Activated CD4-positive, CD25-positive, alpha-beta regulatory T cell treated with anti-CD3 and anti-CD28 coated beads, Interleukin-2, amount 50 U/mL, for 24 hours (primary cell): ENCODE measurements at regions not wholly inside any gene's neighbourhood (a gene's known extent, or its start where the extent isn't known, plus 50 kb on each side); places are given as distances from the start of the nearest gene placed in this dataset.

Experiments used
- ATAC-seq, 2 donors: fragments of 150-1000 bp; cut with Tn5 transposase; one replicate each; pipeline ENCODE4 v1.10.0; 2021; ENCODE audit warnings: mild to moderate bottlenecking in 1 of 2, moderate library complexity in 1 of 2

DNA sequence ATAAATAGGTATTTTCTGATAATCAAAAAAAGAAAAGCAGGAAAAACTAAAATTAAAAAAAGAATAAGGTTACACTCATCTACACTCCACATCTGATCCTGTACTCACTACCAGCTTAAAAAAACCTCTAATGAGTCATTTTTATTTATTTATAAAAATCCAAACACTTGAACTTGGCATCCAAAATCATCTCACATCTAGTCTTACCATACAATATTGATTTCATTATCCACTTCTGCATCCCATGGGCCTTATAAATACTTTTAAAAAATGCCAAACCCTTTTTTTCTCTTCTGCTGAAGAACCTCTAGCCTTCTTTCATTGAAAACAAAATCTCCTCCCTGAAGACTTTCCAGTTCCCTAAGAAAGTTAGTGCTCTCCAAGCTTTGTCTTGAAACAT lies 109.7 kb downstream of the TMTC3 start:
- no peak for ATAC-seq

DNA sequence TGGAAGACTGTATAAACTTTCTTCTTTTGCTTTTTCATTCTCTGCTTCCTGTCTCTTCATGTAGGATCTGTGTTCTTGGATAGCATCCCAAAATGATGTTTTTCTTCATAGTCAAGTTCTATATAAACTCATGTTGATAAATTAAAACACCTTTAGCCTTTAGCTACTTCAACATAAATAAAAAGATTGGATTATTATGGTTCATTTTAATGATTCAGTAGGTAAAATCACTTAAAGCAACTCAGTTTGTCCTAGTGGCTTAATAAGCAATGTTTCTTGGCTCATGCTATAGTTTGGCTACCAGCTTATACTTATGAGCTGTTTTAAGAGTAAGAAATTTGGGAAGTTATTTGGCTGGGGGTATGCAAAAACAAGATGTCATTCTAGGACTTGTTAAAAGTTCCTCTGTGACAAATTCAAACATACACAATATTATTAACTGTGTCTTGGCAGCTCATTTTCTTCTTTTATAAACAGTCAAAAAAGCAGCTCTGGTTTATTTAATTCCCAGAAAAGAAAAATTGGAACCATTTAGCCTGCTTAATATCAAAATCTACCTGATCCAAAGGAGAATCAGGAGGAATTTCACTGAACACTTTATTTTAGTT lies 111.4 kb downstream of the TMTC3 start:
- ATAC-seq = no peak

DNA sequence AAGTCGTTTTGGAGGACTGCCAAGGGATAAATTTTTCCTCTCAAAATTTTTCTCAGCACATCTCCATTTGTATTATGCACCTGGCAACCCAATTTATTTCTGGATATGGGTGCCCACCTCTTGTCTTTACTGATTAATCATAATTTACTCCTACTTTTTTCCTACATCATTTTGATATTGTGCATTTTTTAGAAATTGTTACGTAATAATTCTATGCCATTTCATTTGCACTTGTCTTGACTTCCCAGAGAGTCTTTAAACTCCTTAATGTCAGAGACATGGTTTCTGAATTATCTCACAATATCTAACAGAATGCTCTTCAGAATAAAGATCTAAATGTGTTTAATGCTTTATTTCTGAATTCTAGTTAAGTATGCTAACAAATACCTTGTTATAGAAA lies 113.1 kb downstream of the TMTC3 start:
- ATAC-seq = no peak

DNA sequence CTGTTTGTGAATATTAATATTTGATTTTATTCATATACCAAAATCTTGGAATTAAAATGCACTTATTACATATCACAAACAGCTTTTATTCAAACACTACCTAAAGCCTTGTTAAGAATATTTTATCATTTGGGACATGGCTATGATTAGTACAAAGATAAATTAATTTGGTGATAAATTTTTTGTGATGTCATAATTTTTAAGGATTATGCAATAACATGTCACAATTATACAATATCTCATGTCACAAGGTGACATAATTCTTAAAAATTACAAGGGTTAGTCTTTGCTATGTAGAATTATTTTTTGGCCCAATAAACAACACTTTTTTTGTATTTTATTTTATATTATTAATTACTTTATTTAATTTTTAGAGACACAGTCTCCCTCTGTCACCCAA lies 113.7 kb downstream of the TMTC3 start:
- ATAC-seq = no peak

DNA sequence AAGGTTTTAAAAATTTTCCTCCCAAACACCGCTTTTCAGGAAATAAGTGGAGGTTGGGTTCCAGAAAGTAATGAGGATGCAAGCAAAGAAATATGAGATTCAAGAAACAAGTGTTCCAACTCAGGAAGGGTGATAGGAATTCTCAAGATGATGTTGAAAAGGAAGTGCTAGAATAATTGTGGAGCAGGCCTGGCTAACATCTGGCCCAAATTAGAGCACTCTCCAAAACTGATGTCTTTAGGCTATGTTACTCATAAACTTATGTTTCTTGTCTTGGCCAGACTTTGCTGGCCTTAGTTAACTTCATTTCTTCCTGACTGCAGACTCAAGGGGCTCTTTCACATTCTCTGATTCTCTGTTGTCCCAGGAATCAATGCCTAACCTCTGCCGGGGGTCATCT lies 116.3 kb downstream of the TMTC3 start:
- no peak for ATAC-seq

DNA sequence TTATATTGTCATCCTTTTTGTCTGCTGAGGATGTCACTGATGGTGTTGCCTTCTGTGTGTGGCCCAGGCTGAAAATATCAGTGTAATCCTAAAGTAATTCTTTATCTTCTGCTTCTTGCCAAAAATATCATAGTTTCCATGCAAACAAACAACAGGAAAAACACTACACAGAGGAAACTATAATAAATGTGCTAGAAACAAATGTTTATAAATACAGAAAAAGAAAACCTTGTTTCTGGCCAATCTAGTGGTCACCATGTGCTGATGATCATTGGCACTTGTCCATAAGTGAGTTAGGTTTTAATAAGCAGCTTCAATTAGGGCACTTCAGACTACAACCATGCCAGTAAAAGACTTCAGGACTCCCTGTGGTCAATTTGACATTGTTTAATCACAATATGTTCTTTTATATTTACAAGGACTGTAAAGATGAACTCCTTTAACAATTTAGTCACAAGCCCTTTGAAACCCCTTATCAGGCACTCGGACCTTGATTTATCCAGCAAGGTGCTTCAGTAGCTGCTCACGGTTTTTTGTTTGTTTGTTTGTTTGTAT lies 124.8 kb downstream of the TMTC3 start:
- ATAC-seq = no peak

DNA sequence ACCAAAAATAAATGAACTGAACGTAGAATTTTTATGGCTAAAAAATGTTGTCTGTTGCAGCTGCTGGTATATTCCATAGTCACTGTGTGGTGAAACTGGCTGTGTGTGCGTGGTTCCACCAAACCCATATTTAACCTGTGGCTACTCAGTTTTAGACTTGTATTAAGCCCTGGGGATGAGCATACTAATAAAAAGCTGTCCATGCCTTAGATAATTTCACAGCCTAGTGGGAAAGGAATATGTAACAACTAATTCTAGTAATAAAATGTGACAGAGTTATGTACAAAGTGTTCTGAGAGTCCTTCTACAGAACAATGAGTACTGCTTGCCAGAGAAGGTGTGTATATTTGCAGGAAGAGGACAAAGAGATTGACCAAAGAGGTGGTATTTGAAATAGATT lies 125.5 kb downstream of the TMTC3 start:
- no peak for ATAC-seq

DNA sequence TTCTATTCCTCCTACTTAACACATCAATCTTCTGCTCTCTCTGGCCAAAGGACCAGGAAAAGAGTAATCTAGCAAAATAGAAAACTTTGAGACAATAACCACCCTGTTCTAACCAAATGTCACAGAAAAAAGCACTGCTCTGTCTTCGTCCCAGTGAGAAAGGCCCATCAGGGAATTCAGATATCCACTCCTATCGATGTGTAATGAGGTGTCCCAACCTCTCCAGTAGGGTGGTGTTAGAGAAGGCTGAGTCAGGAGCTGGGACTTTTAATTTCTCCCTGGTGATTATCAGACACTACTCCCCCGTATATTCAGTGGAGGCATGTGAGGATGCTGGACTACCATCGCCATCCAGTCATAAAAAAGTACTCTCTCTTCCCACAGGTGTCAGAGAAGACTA lies 130.3 kb downstream of the TMTC3 start:
- ATAC-seq = no peak

DNA sequence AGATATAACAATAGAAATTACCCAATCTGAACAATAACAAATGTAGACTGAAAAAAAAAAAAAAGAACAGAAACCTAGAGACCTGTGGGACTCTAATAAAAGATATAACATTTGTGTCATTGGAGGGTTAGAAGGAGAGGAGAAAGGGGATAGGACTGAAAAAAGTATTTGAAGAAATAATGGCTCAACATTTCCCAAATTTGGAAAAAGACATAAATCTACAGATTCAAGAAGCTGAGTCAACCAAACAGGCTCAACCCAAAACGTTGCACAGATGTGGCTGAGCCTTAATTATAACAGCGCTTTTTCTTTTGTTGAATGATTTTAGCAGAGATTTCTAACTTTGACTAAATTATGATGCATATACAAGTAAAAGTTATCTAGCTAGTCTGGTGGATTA lies 131.3 kb downstream of the TMTC3 start:
- ATAC-seq = no peak

DNA sequence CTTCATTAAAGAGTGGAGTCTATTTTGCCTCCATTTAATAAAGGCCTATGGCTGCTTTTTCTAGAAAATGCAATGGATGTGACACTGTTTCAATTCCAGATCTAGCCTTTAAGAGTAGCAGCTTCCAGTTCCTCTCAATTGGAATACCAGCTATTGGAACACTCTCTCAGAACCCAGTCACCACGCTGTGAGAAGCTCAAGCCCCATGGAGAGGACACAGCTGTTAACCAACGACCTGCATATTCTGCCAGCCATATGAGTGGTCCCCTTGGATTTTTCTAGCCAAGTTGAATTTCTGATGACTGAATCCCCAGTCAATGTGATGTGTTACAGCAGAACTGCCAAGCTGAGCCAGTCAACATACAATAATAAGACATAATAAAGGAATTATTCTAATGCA lies 131.8 kb downstream of the TMTC3 start:
- no peak for ATAC-seq

DNA sequence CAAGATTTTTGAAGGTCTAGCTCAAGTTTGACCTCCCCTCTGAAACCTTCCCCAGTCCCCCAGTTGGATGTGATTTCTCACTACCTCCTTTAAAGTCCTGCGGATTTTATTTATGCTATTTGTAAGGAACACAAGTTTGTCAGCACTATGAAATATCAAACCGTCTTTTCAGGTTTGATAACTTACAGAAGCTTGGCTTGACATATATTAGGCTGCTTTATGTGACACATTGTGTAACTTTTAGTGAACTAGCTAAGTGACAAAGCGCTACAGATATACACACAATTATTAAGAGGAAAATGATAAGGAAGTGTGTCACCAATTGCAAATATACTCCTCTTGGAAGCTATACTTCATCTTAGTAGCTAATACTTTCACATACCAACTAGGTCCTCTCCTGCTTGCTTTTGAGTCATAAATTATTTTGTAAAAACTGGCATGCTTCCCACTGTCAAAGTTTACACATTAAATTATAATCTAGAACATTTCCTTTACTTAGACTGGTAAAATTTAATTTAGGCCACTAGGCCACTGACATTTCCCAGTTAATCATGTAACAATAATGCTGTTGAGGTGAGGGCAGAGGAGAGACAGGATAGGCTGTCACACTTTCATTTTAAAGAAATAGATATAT lies 149.5 kb downstream of the TMTC3 start:
- ATAC-seq = no peak

DNA sequence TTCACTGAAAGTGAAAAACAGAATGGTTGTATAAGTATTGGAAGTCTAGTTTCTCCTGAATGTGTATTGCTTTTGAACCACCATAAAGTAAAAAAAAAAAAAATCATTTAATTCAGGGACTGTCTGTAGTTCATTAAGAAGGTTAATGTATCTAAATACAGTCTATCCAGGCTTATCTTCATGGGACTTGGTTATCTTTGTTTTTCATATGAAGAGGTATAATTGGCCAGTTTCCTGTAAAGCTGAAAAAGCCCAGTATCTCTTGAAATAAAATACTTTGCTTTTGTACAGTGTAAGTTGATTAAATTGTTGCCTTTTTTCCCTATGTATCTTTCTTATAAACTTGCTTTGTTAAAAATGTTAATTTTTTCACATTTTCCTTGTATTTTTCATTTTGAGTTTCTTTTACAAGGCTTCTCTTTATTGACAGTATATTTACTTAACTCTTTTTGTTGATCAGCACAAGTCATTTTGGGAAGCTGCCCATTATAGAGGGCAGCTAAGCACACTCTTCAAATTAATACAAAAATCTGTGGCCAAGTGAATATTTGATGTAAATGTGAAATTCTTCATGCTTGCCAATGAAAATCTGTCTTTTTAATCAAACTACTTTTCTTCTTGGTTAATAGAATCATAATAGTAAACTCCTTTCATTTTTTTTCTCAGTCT lies 156.0 kb downstream of the TMTC3 start:
- no peak for ATAC-seq

DNA sequence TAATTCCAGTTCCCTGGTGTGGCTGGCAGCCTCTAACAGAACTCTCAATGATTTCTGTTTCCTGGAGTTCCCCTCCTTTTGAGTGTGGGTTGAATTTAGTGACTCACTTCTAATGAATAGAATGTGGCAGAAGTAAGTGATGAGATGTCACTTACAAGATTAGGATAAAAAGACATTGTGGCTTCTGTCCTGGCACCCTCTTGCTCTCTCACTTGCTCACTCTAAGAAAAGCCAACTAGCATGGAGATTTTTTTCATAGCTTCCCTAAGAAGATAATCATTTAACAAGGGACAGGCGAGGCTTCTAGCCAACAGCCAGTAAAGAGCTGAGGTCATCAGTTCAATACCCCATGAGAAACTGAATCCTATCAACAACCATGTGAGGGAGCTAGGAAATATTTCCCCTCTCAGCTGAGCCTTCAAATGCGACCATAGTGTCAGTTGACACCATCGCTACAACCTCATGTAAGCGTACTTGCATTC lies 156.7 kb downstream of the TMTC3 start:
- ATAC-seq = peak; percentile 49 to 61

DNA sequence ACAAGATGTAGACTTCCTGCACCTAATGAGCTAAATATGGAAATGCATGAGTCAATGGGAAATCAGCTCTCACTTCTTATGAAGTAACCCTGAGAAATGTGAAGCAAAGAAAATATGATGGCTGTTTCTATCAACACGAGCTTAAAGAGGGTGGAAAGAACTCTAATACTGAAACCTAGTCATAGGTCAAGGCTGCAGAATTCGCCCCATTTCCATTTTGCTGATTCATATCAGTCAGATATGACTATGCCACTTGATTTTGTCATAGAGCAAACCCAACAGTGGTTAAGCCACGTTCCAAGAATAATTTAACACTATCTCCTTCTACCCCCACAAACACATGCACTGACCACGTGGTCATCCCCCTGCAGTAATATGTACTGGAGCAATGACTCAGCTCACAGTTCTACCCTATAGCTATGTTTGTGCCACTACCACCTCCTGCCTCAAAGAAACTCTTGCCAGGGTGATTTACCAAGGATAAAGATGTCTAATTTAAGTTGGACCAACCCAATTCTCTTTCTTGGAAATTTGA lies 157.5 kb downstream of the TMTC3 start:
- ATAC-seq = peak; percentile 87 to 90

DNA sequence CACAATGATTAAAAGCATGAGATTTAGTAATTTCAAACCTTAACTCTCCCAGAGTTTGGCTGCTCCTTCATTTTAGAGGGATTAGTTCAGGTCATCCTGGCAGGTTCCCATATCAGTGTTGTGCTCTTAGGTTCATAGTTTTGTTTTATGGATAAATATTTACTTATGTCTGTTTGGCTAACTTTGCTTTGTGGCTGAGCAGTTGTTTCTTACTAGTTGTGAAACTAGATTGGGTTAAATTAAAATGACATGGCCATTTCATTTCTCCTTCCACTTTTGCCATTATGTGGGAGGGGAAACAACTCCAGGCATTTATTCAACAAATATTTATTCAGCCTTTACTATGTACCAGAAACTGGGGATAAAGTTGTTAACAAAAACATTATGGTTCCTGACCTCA lies 158.8 kb downstream of the TMTC3 start:
- ATAC-seq = no peak

DNA sequence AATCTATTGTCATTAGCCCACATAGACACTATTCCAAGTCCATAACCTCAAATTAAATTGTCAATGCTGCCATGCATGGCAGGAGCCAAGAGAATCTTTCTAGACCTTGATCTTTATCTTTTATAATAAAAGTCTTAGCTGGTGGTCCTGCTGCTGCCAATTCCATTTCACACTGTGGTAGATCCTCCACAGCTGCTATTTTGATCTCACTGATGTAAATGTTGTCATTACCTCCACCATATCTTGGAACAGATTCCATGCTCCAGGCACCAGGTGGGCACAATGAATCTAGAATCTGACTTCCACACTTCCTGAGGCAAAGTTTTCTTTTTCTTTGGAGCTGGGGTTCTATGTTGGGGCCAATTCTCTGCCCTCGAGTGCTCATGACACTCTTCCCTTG lies 161.2 kb downstream of the TMTC3 start:
- no peak for ATAC-seq

DNA sequence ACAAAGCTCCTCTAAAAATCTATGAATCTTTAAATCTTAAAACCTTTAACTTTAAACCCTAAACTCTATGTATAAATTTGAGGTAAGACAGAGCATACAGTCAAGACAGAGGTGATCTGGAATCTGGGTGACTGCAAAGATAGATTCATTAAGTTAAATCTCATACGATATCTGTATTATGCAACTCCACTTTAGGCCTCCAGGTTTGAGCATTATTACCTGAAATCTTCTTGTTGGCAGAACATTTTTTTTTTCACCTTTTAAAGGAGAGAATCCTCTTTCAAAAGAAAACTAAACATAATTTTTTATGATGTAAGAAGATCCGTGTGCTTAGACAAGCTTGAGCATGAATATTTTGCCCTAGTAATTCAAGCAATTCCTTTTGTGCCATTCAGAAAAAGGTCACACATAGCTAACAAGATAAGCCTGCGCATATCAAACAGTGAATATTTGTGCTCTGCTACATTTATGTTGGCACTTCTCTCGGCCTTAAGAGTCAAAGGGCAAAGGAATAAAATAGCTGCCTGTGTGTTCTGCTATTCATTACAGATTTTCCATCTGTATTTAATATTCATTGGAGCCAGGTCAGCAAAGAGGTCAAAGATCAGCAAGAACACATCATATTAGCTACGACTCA lies 163.3 kb downstream of the TMTC3 start:
- no peak for ATAC-seq

DNA sequence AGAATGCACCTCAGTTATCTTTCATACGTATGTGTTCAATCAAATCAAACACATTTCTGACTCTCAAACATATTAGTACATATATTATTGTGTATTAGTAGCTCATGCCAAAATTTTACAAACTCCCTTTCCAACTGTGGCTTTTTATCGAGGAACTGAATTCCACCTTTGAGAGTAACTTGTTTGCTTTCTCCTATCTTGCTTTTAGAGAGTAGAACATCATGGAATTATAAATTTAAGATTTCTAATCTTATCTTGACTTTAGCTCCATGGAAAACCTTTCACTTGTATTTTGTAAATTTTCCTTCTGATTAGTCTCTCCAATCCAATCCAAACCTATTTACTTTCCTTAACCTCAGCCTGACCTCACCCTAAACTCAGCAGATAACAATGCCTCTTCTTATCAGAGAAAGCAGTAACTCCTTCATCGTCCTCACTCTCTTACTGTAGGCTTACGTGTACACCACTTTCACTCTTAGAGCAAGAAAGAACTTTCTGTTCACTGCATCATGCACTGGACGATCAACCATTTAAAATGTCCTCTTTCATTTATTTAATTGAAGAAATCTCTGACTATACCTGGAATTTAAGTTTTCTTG lies 164.5 kb downstream of the TMTC3 start:
- ATAC-seq = no peak

DNA sequence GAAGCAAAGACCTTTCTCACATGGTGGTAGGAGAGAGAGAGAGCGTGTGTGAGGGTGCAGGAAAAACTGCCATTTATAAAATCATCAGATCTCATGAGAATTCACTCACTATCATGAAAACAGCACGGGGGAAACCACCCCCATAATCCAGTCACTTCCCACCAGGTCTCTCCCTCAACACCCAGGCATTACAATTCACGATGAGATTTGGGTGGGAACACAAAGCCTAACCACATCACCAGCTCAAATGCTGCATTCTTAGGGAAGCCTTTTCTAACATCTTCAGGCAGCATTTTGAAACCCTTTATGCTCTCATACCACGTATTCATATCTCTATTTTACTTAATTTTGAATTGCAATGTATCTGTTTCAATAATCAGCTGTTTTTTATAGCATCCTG lies 165.9 kb downstream of the TMTC3 start:
- no peak for ATAC-seq

DNA sequence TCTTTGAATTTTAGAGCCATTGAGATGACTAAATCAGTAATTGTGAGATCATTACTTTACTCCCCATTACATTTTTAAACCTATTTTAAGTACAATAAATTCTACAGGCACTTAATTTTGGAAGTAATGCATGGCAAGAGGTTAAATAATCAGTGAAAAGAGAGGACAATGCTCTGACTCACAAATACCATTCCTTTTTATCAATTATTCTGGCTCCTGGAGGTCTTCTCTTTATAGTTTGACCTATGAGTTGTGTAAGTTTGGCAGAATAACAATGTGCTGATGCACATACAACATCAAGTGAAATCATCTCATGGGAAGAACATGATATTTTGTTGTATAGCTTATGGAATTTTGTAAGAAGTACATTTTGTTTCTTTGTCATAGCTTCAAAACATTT lies 166.7 kb downstream of the TMTC3 start:
- no peak for ATAC-seq

DNA sequence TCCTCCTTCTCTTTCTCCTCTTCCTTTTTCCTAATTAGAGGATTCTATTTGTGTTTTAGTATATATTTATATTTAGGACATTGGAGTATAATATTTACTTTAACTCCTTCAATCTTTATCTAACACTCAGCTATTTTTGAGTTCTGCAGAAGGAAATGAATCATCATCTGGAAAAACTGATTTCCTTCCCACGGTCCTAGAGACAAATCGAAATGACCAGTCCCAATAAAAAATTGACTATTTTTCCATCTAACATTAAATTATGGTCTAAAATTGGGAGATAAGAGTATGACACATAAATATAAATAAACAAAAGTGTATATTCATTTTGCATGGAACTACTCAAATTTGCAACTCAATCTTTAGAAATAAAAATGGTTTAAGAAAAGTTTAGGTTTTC lies 167.4 kb downstream of the TMTC3 start:
- no peak for ATAC-seq

DNA sequence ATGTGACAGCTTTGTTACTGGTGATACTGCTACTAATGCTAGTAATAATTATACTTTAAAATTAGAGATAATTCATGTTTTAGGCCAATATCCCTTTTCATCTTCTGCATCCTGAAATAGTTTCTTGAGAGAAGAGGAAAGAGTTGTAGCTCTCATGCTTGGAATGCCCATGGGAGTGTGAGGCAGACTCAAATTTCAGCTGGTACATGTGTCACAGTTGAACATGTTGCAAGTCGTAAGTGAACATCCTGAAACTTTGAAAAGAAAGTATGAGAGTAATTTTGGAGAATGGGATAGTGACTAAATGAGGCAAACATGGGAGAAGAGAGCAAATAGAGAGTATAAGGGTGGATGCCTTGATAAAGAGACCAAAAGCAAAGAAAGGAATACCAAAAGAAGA lies 168.0 kb downstream of the TMTC3 start:
- no peak for ATAC-seq

DNA sequence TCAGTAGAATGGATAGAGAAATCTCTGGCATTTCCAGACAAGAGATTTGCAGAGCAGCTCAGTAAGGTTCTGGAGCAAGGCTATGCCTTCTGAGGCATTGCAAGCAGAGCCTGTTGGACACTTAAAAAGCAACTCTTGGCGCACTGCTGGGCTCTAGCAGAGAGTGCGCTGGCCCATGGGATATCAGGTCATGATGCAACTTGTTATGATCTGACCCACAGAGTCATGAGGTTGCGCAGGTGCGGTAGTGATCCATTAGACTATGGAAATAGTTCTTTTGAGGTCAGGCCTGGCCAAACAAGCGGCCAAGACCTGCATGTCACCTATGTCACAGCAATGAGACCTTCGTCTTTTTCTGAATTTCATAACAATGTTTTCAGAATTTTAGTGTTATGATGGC lies 168.6 kb downstream of the TMTC3 start:
- no peak for ATAC-seq
